Lung (tissue), 11 donors: ENCODE measurements at regions not wholly inside any gene's neighbourhood (a gene's known extent, or its start where the extent isn't known, plus 50 kb on each side); places are given as distances from the start of the nearest gene placed in this dataset.

Source experiments
- ATAC-seq: fragments of 200-7000 bp; cut with Tn5 transposase; one replicate; pipeline ENCODE4 v1.9.1; 2020; ENCODE audit warnings: moderate number of reproducible peaks; ENCODE audit not compliant: insufficient read depth, low FRiP score
- DNase-seq, 3 donors: peaks; one replicate each; pipeline ENCODE4 v3.0.0-alpha.2; 2013 to 2017
- H3K27ac ChIP-seq, 2 donors: one replicate each; pipeline ENCODE4 v1.5.1; 2013; ENCODE audit warnings: mild to moderate bottlenecking in 2 of 2, moderate library complexity in 2 of 2, control low read depth in 1 of 2, inconsistent platforms in 1 of 2, low read depth in 1 of 2, low read length in 1 of 2
- H3K27me3 ChIP-seq, 3 donors: one replicate each; pipeline ENCODE4 v1.5.1; 2013; ENCODE audit warnings: low read length in 2 of 3; ENCODE audit not compliant: control insufficient read depth in 3 of 3, insufficient read depth in 3 of 3
- H3K36me3 ChIP-seq, 4 donors: one replicate each; pipeline ENCODE4 v1.5.1; 2013; ENCODE audit warnings: low read length in 4 of 4, mild to moderate bottlenecking in 1 of 4, moderate library complexity in 1 of 4; ENCODE audit not compliant: control insufficient read depth in 4 of 4, insufficient read depth in 4 of 4
- H3K4me1 ChIP-seq, 5 donors: one replicate each; pipeline ENCODE4 v1.5.1; 2013; ENCODE audit warnings: low read length in 5 of 5, mild to moderate bottlenecking in 2 of 5, moderate library complexity in 1 of 5; ENCODE audit not compliant: control insufficient read depth in 5 of 5, insufficient read depth in 5 of 5
- H3K4me3 ChIP-seq: one replicate; pipeline ENCODE4 v1.5.1; 2013; ENCODE audit warnings: mild to moderate bottlenecking, control low read depth, moderate library complexity
- H3K9ac ChIP-seq, 2 donors: one replicate each; pipeline ENCODE4 v1.5.1; 2013; ENCODE audit warnings: low read length in 2 of 2, control low read depth in 1 of 2; ENCODE audit not compliant: insufficient read depth in 1 of 2
- H3K9me3 ChIP-seq, 4 donors: one replicate each; pipeline ENCODE4 v1.5.1; 2013; ENCODE audit warnings: low read length in 3 of 4, mild to moderate bottlenecking in 1 of 4, moderate library complexity in 1 of 4; ENCODE audit not compliant: control insufficient read depth in 4 of 4, insufficient read depth in 3 of 4
- WGBS, 2 donors: extraction: QIAGEN DNeasy Blood & Tissue Kit; methylation state at CpG; one replicate each; pipeline ENCODE4 v1.1.7; 2013; 5-methylcytosine and 5-hydroxymethylcytosine counted together
- TF ChIP-seq, protein P1 (sequence below): IDR thresholded peaks from 2 replicates; pipeline ENCODE4 v1.5.1; 2012; ENCODE audit warnings: mild to moderate bottlenecking; ENCODE audit errors: control extremely low read depth, extremely low read depth
- donor health status: control.
- donor health status: control.
- donor health status: Bipolar disorder and iron deficiency.
- donor health status: healthy.
- donor health status: DM: yes; HTN: yes; CAD: no.

DNA sequence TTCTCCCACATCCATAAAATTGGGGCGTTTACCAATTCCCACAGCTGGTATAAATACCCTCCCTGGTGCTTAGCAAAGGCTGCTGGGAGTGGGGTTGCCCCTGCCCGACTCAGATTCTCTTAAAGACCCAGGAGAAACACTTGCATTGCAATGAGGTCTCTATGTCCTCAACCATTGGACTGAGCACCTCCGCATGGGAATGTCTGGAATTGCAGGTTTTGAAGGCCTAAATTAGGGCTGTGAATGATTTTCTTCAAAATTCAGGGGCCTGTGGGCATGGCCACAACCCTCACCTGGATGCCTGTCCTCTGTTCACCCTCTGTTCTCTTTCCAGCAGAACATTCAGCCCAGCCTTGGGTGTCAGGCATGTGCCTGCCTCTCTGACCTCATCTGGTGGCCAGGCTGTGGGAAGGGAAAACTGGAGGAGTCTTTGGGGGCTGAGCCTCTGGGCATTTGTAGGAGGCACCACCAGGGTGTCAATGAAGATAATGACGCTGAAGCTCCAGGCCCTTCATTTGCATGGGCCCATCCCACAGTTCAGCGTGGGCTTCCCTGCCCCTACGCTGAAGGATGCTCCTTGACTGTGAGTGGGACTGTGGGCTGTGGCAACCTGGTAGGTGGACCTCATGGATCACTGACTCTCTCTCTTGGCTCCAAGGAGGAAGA lies 52.7 kb upstream of the MYEOV start:
- Histone ChIP-seq H3K9me3 (no peaks in the 10 kb centered on the region), H3K27me3 (no peaks in the 10 kb centered on the region), H3K27ac (no peak overlapping the region), H3K36me3 (no peaks in the 10 kb centered on the region), H3K4me1 (peaks cover 0 to 17% (median 13%) of the 10 kb centered on the region in 5 donors), H3K4me3 (no peak overlapping the region), H3K9ac (no peak overlapping the region)
- 92 to 95% methylated on average over 6 of the region's 6 CpGs for WGBS, 2 donors
- TF ChIP-seq, protein P1, sequence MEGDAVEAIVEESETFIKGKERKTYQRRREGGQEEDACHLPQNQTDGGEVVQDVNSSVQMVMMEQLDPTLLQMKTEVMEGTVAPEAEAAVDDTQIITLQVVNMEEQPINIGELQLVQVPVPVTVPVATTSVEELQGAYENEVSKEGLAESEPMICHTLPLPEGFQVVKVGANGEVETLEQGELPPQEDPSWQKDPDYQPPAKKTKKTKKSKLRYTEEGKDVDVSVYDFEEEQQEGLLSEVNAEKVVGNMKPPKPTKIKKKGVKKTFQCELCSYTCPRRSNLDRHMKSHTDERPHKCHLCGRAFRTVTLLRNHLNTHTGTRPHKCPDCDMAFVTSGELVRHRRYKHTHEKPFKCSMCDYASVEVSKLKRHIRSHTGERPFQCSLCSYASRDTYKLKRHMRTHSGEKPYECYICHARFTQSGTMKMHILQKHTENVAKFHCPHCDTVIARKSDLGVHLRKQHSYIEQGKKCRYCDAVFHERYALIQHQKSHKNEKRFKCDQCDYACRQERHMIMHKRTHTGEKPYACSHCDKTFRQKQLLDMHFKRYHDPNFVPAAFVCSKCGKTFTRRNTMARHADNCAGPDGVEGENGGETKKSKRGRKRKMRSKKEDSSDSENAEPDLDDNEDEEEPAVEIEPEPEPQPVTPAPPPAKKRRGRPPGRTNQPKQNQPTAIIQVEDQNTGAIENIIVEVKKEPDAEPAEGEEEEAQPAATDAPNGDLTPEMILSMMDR: no peak
- ATAC-seq: no peak
- DNase-seq: no peak

DNA sequence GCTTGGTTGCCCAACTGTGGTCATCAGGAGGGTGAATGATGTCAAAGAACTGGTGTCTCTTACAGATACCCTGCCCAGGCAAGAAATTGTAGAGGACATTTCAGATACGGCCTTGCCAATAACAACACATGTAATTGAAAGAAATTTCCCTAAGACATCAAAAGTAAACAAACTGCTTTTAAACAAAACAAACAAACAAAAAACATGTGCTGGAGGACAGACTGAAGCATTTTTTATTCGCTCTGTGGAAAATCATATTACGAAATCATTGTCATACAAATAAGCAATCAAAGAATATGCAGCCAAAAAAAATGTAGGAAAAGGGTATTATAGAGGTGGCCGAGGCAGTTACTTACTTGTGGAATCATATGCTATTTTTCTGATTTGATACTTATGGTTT lies 52.1 kb upstream of the MYEOV start:
- TF ChIP-seq, protein P1: no peak
- Histone ChIP-seq H3K27me3 (no peaks in the 10 kb centered on the region), H3K27ac (no peak overlapping the region), H3K9me3 (no peaks in the 10 kb centered on the region), H3K4me3 (no peak overlapping the region), H3K4me1 (peaks cover 0 to 17% (median 13%) of the 10 kb centered on the region in 5 donors), H3K36me3 (no peaks in the 10 kb centered on the region), H3K9ac (no peak overlapping the region)
- DNase-seq: peak in 2 of 3 donors; percentile 68 to 82
- ATAC-seq: no peak
- WGBS, 2 donors: 77 to 81% methylated on average over 4 of the region's 4 CpGs

DNA sequence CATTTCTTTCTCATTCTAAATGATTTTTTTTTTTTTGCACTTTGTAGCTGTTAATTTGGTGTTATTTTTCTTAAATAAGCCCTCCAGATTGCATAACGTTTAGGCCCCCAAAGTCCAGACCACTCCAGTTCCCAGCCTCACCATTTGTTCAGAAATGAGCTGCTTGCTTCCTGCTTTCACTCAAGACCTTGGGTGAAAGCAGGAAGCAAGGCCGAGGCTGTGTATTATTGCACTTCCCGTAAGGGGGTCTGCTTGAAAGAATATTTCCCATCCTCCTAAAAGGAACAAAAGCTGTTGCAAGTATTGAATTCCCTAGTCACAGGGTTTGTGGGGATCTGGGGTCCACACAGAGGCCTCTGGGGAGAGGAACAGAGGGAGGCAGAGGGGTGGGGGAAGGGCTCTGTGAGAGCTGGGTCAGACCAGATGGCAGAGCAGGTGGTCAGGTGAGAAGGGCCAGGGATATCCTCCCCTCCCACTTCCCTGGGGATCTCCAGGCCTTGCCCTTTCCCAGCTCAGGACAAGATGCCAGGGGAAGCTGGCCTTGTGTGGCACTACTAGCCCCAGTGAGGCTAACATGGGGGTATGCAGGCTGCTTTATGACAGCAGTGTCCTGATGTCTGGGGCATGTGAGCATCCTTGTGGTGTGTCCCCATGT lies 51.6 kb upstream of the MYEOV start:
- 12 to 30% methylated on average over 3 of the region's 3 CpGs for WGBS, 2 donors
- Histone ChIP-seq H3K4me3 (no peak overlapping the region), H3K4me1 (peaks cover 0 to 17% (median 13%) of the 10 kb centered on the region in 5 donors), H3K9ac (peak overlapping the region in 1 of 2 donors; percentile 23), H3K27ac (peak overlapping the region in 1 of 2 donors; percentile 34), H3K27me3 (no peaks in the 10 kb centered on the region), H3K9me3 (no peaks in the 10 kb centered on the region), H3K36me3 (no peaks in the 10 kb centered on the region)
- DNase-seq: peak in 2 of 3 donors; percentile 56 to 73
- no peak for ATAC-seq
- TF ChIP-seq, protein P1: no peak
